Neural cell (in vitro differentiated cells): ENCODE measurements at regions not wholly inside any gene's neighbourhood (a gene's known extent, or its start where the extent isn't known, plus 50 kb on each side); places are given as distances from the start of the nearest gene placed in this dataset.

Experiments
- H2AFZ ChIP-seq: fragments of 200-600, 300-800 bp; sonication (generic), shearing (Covaris generic); 2 replicates; pipeline ENCODE4 v1.6.0; 2014; ENCODE audit warnings: low read depth, mild to moderate bottlenecking, antibody characterized with exemption, low read length, moderate library complexity
- H3F3A ChIP-seq: fragments of 200-600 bp; shearing (Covaris generic); 2 replicates; pipeline ENCODE4 v1.6.1; 2016; ENCODE audit warnings: mild to moderate bottlenecking, moderate library complexity, mixed read lengths, antibody characterized with exemption, low read length; ENCODE audit not compliant: insufficient read depth, poor library complexity, severe bottlenecking
- H3K27ac ChIP-seq: fragments of 200-600, 300-800 bp; sonication (generic), shearing (Covaris generic); 2 replicates; pipeline ENCODE4 v1.5.1; 2014; ENCODE audit warnings: mild to moderate bottlenecking, low read length, moderate library complexity
- H3K27me3 ChIP-seq: fragments of 300-800, 200-600 bp; sonication (generic), shearing (Covaris generic); 2 replicates; pipeline ENCODE4 v1.6.0; 2014; ENCODE audit warnings: mild to moderate bottlenecking, low read depth, low read length, moderate library complexity; ENCODE audit not compliant: insufficient read depth
- H3K36me3 ChIP-seq: fragments of 300-800, 200-600 bp; sonication (generic), shearing (Covaris generic); 2 replicates; pipeline ENCODE4 v1.5.1; 2014; ENCODE audit warnings: mild to moderate bottlenecking, antibody characterized with exemption, low read length, moderate library complexity; ENCODE audit not compliant: insufficient read depth
- H3K4me2 ChIP-seq: fragments of 300-800, 200-600 bp; sonication (generic), shearing (Covaris generic); 2 replicates; pipeline ENCODE4 v1.6.0; 2014; ENCODE audit warnings: mild to moderate bottlenecking, low read length
- H3K4me3 ChIP-seq: fragments of 300-800, 200-600 bp; sonication (generic), shearing (Covaris generic); 2 replicates; pipeline ENCODE4 v1.5.1; 2014; ENCODE audit warnings: mild to moderate bottlenecking, low read length, moderate library complexity
- H3K79me2 ChIP-seq: fragments of 200-600 bp; shearing (Covaris generic); replicated peaks from 2 replicates; pipeline ENCODE4 v1.6.0; 2014; ENCODE audit warnings: mild to moderate bottlenecking, low read length, moderate library complexity; ENCODE audit not compliant: insufficient read depth
- H3K9ac ChIP-seq: fragments of 300-800, 200-600 bp; sonication (generic), shearing (Covaris generic); 2 replicates; pipeline ENCODE4 v1.6.1; 2016; ENCODE audit warnings: mild to moderate bottlenecking, low read length, mixed read lengths
- H3K9me2 ChIP-seq: fragments of 200-600 bp; shearing (Covaris generic); 2 replicates; pipeline ENCODE4 v1.6.1; 2016; ENCODE audit warnings: mild to moderate bottlenecking, low read length, mixed read lengths; ENCODE audit not compliant: insufficient read depth
- H3K9me3 ChIP-seq: fragments of 200-600, 300-800 bp; sonication (generic), shearing (Covaris generic); 2 replicates; pipeline ENCODE4 v1.6.1; 2016; ENCODE audit warnings: mild to moderate bottlenecking, mixed run types, low read length, moderate library complexity, mixed read lengths
- H4K20me1 ChIP-seq: fragments of 200-600 bp; shearing (Covaris generic); 2 replicates; pipeline ENCODE4 v1.6.1; 2016; ENCODE audit warnings: mild to moderate bottlenecking, mixed run types; ENCODE audit not compliant: insufficient read depth
- CTCF ChIP-seq: fragments of 450-650 bp; IDR thresholded peaks from 2 replicates; pipeline ENCODE4 v1.5.1; 2014; ENCODE audit warnings: antibody characterized with exemption, mild to moderate bottlenecking, moderate library complexity; ENCODE audit not compliant: poor library complexity, severe bottlenecking
- EZH2 ChIP-seq: fragments of 200-600, 300-800 bp; shearing (Covaris generic), sonication (generic); IDR thresholded peaks from 2 replicates; pipeline ENCODE4 v1.6.1; 2014; ENCODE audit warnings: antibody characterized with exemption, low read length, borderline replicate concordance, mild to moderate bottlenecking; ENCODE audit not compliant: insufficient read depth, poor library complexity, severe bottlenecking
- MXI1 ChIP-seq: fragments of 450-650 bp; conservative IDR thresholded peaks from 2 replicates; pipeline ENCODE4 v1.6.1; 2014; ENCODE audit warnings: antibody characterized with exemption, mild to moderate bottlenecking; ENCODE audit not compliant: poor library complexity, severe bottlenecking
- POLR2AphosphoS5 ChIP-seq: IDR thresholded peaks from 2 replicates; pipeline ENCODE4 v1.6.1; 2012
- RAD21 ChIP-seq: fragments of 450-650 bp; conservative IDR thresholded peaks from 2 replicates; pipeline ENCODE4 v1.6.1; 2014; ENCODE audit warnings: antibody characterized with exemption, mild to moderate bottlenecking, moderate library complexity
- REST ChIP-seq: IDR thresholded peaks from 2 replicates; pipeline ENCODE4 v1.6.1; 2012; ENCODE audit warnings: borderline replicate concordance
- SMC3 ChIP-seq: fragments of 450-650 bp; conservative IDR thresholded peaks from 2 replicates; pipeline ENCODE4 v1.6.1; 2014; ENCODE audit warnings: antibody characterized with exemption, mild to moderate bottlenecking, moderate library complexity; ENCODE audit not compliant: poor library complexity
- TAF1 ChIP-seq: IDR thresholded peaks from 2 replicates; pipeline ENCODE4 v1.6.1; 2012; ENCODE audit warnings: low read depth

DNA sequence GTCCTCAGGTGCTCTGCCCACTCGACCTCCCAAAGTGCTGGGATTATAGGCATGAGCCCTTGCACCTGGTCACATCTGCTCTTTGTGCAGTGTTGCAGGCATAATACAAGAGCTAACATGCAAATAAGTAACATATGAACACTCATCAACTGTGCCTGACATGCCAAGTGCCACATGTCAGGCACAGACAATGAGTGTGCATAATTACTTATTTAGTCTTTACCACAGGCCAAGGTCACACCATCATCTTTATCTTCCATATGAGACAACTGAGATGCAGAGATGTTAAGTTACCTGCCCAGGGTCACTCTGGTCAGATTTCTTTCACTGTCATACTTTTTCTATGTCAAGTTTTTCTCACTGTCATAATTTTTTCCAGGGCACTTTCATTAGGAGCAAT lies 126.1 kb downstream of the PPIAL4G start:
- no peaks in the 10 kb centered on the region for H4K20me1 ChIP-seq
- H3K9ac ChIP-seq = no peak overlapping the region
- no peak overlapping the region for H3K4me3 ChIP-seq
- H3F3A ChIP-seq = no peaks in the 10 kb centered on the region
- TF ChIP-seq REST = no peak
- no peak for TF ChIP-seq EZH2
- no peak for TF ChIP-seq CTCF
- no peak for TF ChIP-seq TAF1
- no peak for TF ChIP-seq RAD21
- TF ChIP-seq POLR2AphosphoS5 = no peak
- TF ChIP-seq MXI1 = no peak
- TF ChIP-seq SMC3 = no peak
- no peaks in the 10 kb centered on the region for H3K36me3 ChIP-seq
- H3K9me3 ChIP-seq = peaks cover 4% of the 10 kb centered on the region
- no peak overlapping the region for H3K27ac ChIP-seq
- H3K4me2 ChIP-seq = no peak overlapping the region
- H3K79me2 ChIP-seq = no peaks in the 10 kb centered on the region
- H3K27me3 ChIP-seq = peaks cover 68% of the 10 kb centered on the region
- H3K9me2 ChIP-seq = no peaks in the 10 kb centered on the region
- no peak overlapping the region for H2AFZ ChIP-seq

- Histone ChIP-seq H3K9me3 (peaks cover 4% of the 10 kb centered on the region), H3K79me2 (no peaks in the 10 kb centered on the region), H3K4me2 (no peak overlapping the region), H3K27ac (no peak overlapping the region), H3K27me3 (peaks cover 68% of the 10 kb centered on the region), H3F3A (no peaks in the 10 kb centered on the region), H3K9ac (no peak overlapping the region), H4K20me1 (no peaks in the 10 kb centered on the region), H3K9me2 (no peaks in the 10 kb centered on the region), H3K36me3 (no peaks in the 10 kb centered on the region), H3K4me3 (no peak overlapping the region), H2AFZ (no peak overlapping the region)
- TF ChIP-seq REST = no peak
- no peak for TF ChIP-seq TAF1
- no peak for TF ChIP-seq SMC3
- no peak for TF ChIP-seq CTCF
- no peak for TF ChIP-seq MXI1
Observed at GRCh38 chr1:148355976-148356375, 127.1 kb downstream of the PPIAL4G start.
